GM19468 (cell line): ENCODE measurements at regions not wholly inside any gene's neighbourhood (a gene's known extent, or its start where the extent isn't known, plus 50 kb on each side); places are given as distances from the start of the nearest gene placed in this dataset.
"Not testable (repeated sequence)": the region's sequence is repeated elsewhere in the genome, so short reads cannot be mapped to it uniquely, and the experiment has no call there.

Experiments
- ATAC-seq: cut with Tn5 transposase; IDR thresholded peaks from one replicate; pipeline ENCODE4 v1.9.1; 2021; ENCODE audit warnings: mild to moderate bottlenecking, moderate library complexity, moderate number of reproducible peaks; ENCODE audit not compliant: unreplicated experiment; ENCODE audit errors: extremely low read depth

GRCh38 chr15:36024031-36024688 lies 478.2 kb upstream of the DPH6 start:
- no peak for ATAC-seq

GRCh38 chr15:36026627-36027283 lies 480.8 kb upstream of the DPH6 start:
- no peak for ATAC-seq

GRCh38 chr15:36029606-36030210 lies 483.7 kb upstream of the DPH6 start:
- no peak for ATAC-seq

- ATAC-seq = no peak
Measured at GRCh38 chr15:36039996-36040572, 494.1 kb upstream of the DPH6 start.

- ATAC-seq = not testable (repeated sequence)
Measured at GRCh38 chr15:36047018-36047716, 501.2 kb upstream of the DPH6 start.

GRCh38 chr15:36050899-36051298 lies 504.9 kb upstream of the DPH6 start:
- ATAC-seq = no peak

- ATAC-seq = not testable (repeated sequence)
Measured at GRCh38 chr15:36052641-36053040, 506.7 kb upstream of the DPH6 start.

GRCh38 chr15:36053746-36054145 lies 507.8 kb upstream of the DPH6 start:
- no peak for ATAC-seq

- ATAC-seq = no peak
Measured at GRCh38 chr15:36059596-36059995, 513.6 kb upstream of the DPH6 start.

GRCh38 chr15:36062357-36062756 lies 516.4 kb upstream of the DPH6 start:
- ATAC-seq = no peak

- no peak for ATAC-seq
Measured at GRCh38 chr15:36066757-36067156, 512.7 kb upstream of the CDIN1 start.

GRCh38 chr15:36067483-36068274 lies 511.7 kb upstream of the CDIN1 start:
- no peak for ATAC-seq

- no peak for ATAC-seq
Measured at GRCh38 chr15:36075333-36075732, 504.1 kb upstream of the CDIN1 start.

- no peak for ATAC-seq
Measured at GRCh38 chr15:36079021-36079420, 500.4 kb upstream of the CDIN1 start.

GRCh38 chr15:36080759-36081158 lies 498.7 kb upstream of the CDIN1 start:
- no peak for ATAC-seq

GRCh38 chr15:36090286-36090946 lies 489.0 kb upstream of the CDIN1 start:
- ATAC-seq = no peak

GRCh38 chr15:36106640-36107335 lies 472.6 kb upstream of the CDIN1 start:
- ATAC-seq = no peak

- ATAC-seq = no peak
Measured at GRCh38 chr15:36108541-36108940, 470.9 kb upstream of the CDIN1 start.
